ENCODE measurements at regions not wholly inside any gene's neighbourhood (a gene's known extent, or its start where the extent isn't known, plus 50 kb on each side); places are given as distances from the start of the nearest gene placed in this dataset.

DNA sequence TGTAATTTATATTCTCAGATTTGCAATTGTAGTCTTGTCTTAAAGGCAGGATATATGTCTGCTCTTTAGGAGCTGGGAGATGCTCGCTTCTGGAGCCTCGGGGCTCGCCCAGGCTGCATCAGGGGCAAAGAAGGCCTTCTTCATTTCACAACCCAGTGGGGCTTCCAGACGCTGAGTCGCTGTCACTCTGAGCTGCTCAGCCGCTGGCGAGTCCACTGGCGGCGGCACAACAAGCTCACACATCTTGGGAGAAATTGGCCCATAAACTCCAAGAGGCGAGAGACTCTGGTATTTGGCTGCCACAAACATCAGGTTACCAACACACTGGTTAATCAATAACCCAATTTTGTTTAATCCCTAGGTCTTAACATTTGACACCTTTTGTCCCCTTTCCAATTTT, 216.6 kb downstream of the ATG4C start:
- Mint-ChIP-seq H3K27ac (no peak overlapping the region), H3K27me3 (no peaks in the 10 kb centered on the region), H3K36me3 (no peaks in the 10 kb centered on the region), H3K4me3 (no peak overlapping the region), H3K9me3 (no peaks in the 10 kb centered on the region), H3K4me1 (no peaks in the 10 kb centered on the region)
- CTCF ChIA-PET: no interaction called here
- DNase-seq: no peak

DNA sequence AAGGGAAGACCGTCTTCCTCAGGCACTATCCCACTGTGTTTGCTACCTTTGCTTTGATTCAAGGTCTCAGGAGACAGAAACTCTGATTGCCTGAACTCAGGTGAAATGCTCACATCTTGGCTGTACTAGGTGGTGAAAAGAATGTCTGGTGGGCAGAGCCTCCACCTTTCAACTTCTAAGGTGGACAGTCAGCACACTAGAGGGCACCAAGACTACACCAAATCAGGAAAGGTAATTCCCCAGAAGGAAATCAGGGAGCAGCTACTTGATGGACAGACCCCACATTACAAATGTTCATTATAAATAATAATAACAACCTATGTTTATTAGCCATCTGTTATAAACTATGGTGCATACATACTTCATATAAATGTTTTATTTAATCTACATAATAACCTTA, 220.9 kb downstream of the ATG4C start:
- Mint-ChIP-seq H3K9me3 (no peaks in the 10 kb centered on the region), H3K4me1 (no peaks in the 10 kb centered on the region), H3K4me3 (no peak overlapping the region), H3K36me3 (no peaks in the 10 kb centered on the region), H3K27ac (no peak overlapping the region), H3K27me3 (no peaks in the 10 kb centered on the region)
- no peak for DNase-seq
- CTCF ChIA-PET: no interaction called here

DNA sequence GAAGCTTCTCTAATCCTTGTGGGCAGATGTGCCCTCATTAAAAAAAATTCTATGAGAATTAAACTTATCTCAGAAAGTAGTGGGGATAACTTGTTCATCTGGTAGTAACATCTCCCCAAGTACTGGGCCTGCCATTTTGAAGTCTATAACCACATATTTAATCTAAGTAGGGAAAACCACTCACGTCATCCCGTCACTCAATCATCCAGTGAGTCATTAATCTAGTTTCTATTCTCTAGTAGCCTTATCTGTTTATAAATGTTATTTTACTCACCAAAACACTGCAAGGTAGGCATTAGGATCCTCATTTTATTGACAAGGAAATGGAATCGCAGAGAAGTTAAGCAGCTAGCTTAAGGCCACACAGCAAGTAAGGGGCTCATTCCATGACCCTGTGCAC, 221.9 kb downstream of the ATG4C start:
- no peak for DNase-seq
- Mint-ChIP-seq H3K27ac (no peak overlapping the region), H3K36me3 (no peaks in the 10 kb centered on the region), H3K4me1 (no peaks in the 10 kb centered on the region), H3K4me3 (no peak overlapping the region), H3K9me3 (no peaks in the 10 kb centered on the region), H3K27me3 (no peaks in the 10 kb centered on the region)
- CTCF ChIA-PET: no interaction called here

DNA sequence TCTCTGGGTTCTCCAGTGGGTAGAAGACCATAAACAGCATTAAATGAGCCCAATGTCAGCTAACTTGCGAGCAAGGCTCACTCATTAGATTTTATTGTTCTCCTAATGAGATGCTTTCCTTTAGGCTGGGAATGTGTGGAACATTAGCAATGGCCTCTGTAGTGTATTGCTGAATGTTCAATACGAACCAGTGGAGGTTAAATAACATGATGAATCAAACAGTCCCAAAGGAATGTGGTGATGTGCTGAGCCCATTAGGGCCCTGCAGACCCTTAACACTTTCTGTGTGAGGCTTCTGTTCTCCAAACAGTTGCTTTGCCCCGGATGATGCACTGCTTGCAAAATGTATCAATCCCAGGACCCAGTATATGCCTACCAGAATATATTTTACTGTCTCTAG, 225.5 kb downstream of the ATG4C start:
- Mint-ChIP-seq H3K27me3 (no peaks in the 10 kb centered on the region), H3K4me1 (no peaks in the 10 kb centered on the region), H3K27ac (no peak overlapping the region), H3K36me3 (no peaks in the 10 kb centered on the region), H3K9me3 (no peaks in the 10 kb centered on the region), H3K4me3 (no peak overlapping the region)
- CTCF ChIA-PET: no interaction called here
- no peak for DNase-seq

DNA sequence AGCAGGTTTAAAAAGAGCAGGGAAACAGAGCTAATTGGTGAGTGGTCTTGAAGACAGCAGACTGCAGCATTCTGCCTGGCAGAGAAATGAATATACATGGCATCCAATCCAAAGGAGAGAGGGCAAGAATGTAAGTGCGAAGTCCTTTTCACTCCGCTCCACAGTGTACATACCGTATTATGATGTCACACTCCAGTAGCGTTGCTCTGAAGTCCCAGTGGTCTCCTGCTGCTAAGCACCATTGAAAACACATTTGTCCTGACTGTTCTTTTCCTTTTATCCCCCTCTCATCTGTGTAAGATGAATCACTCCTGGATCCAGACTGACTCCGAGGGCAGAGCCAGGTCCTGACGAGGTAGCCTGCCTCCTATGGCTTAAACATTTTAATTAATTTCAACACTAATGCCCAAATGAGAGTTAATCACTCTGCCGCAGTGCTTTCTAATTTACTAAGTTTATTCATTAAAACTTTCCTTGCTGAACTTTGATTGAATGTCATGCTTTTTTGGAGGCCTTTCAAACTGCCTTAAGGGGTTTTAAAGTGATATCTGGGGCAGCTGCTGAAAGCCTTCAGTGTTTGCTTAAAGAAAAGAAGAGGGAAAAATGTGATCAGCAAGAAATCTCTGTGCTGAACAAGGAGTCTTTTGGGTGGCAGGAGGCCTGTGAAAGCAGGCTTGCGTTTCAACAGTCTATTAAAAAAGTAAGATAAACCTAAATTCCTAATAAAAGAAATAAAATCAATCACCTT, 227.2 kb downstream of the ATG4C start:
- H3K9me3 Mint-ChIP-seq: no peaks in the 10 kb centered on the region
- CTCF ChIA-PET: no interaction called here
- no peaks in the 10 kb centered on the region for H3K4me1 Mint-ChIP-seq
- no peak overlapping the region for H3K27ac Mint-ChIP-seq
- H3K27me3 Mint-ChIP-seq: no peaks in the 10 kb centered on the region
- DNase-seq: no peak
- H3K4me3 Mint-ChIP-seq: no peak overlapping the region
- no peaks in the 10 kb centered on the region for H3K36me3 Mint-ChIP-seq

DNA sequence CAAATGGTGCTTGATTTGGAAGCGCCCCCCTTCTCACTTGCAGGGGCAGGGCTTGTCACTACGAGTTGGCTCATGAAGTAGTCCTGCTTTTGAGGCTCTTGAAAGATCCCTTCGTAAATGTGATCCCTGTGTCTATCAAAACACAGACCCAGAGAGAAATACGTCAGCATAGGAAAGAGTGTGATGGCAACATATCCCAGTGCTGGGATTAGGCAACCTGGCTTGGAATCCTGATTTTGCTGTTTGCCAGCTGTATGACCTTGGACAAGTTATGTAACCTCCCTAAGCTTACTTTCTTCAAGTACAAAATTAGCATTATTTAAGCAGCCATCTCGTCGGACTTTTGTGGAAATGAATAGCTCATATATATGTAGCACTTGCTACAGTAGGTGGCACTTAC, 228.4 kb downstream of the ATG4C start:
- Mint-ChIP-seq H3K4me3 (no peak overlapping the region), H3K27me3 (no peaks in the 10 kb centered on the region)
- CTCF ChIA-PET: no interaction called here

DNA sequence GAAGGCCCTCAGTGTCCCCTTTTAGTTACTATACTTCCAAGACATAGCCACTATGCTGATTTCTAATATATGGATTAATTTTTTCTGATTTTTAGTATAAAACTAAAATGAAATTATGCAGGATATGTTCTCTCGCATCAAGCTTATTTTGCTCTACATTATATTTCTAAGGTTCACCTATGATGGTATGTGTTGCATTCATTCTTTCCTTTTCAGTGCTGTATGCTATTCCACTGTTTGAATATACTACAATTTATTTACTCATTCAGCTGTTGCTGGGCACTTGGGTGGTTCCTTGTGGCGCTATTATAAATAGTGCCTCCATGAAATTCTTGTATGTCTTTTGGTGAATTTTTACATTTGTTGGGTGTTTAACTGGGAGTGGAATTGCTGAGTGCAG, 230.3 kb downstream of the ATG4C start:
- H3K36me3 Mint-ChIP-seq: no peaks in the 10 kb centered on the region
- no peak for DNase-seq
- H3K27me3 Mint-ChIP-seq: no peaks in the 10 kb centered on the region
- no peaks in the 10 kb centered on the region for H3K9me3 Mint-ChIP-seq
- no peak overlapping the region for H3K4me3 Mint-ChIP-seq
- no peaks in the 10 kb centered on the region for H3K4me1 Mint-ChIP-seq
- CTCF ChIA-PET: no interaction called here
- H3K27ac Mint-ChIP-seq: no peak overlapping the region

More for the DNA sequence above, 228.4 kb downstream of the ATG4C start:
- Mint-ChIP-seq H3K4me1 (no peaks in the 10 kb centered on the region), H3K27ac (no peak overlapping the region), H3K9me3 (no peaks in the 10 kb centered on the region), H3K36me3 (no peaks in the 10 kb centered on the region)
- DNase-seq: no peak

DNA sequence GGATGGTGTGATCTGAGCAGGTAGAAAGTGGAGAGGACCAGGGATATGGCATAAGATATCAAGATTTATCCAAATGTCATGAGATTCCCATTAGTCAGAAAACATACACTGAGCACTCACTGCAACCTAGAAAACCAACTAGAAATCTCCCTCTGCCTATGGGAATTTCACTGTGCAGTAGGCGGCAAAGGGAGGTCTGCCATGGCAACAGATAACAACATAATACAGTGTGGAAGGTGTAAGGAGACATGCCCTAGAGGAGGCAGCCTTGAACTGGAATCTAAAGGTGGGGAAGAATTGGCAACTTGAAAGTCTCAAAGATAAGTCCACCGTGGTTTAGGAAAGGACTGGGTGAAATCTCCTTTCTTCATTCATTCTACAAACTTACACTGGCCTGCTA, 238.4 kb downstream of the ATG4C start:
- Mint-ChIP-seq H3K27me3 (peaks cover 9% of the 10 kb centered on the region), H3K4me3 (no peak overlapping the region), H3K9me3 (no peaks in the 10 kb centered on the region), H3K27ac (no peak overlapping the region), H3K36me3 (no peaks in the 10 kb centered on the region), H3K4me1 (no peaks in the 10 kb centered on the region)
- no peak for DNase-seq
- CTCF ChIA-PET: no interaction called here

DNA sequence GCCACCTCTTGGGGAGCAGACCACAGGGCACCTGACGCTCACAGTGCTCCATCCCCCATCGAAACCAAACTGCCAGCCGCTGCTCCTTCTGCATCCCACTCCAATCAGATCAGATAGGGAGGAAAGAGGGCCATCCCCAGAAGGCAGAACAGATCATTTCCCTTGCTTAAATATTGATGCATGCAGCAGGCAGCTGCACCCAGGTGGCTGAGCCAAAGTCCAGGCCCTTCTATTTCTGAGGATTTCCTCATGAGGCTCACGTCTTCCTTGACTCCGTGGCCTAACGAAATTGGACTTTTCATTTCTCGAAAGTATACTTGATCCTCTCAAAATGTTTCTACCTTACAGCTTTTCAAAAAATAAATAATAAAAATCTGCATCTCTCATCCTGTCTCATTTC, 239.2 kb downstream of the ATG4C start:
- Mint-ChIP-seq H3K4me1 (no peaks in the 10 kb centered on the region), H3K36me3 (no peaks in the 10 kb centered on the region), H3K4me3 (no peak overlapping the region), H3K27ac (no peak overlapping the region), H3K9me3 (no peaks in the 10 kb centered on the region), H3K27me3 (peaks cover 9% of the 10 kb centered on the region)
- CTCF ChIA-PET: no interaction called here
- DNase-seq: no peak

DNA sequence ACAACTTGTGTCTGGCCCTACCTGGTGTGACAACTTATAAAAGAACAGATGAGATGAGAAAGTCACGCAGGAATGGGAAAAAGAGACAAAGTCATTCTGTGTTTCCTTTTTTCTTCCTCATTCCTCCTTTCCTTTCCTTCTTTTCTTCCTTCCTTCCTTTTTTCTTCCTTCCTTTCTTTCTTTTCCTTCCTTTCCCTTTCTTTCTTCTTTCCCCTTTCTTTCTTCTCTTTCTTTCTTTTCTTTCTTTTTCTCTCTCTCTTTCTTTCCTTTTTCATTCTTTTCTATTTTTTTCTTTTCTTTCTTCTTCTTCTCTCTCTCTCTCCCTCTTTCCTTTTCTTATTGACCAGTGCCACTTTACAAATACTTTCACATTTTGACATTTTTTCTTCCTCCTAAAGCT, 239.7 kb downstream of the ATG4C start:
- no peak overlapping the region for H3K4me3 Mint-ChIP-seq
- CTCF ChIA-PET: no interaction called here
- H3K4me1 Mint-ChIP-seq: no peaks in the 10 kb centered on the region
- no peak for DNase-seq
- no peak overlapping the region for H3K27ac Mint-ChIP-seq
- H3K9me3 Mint-ChIP-seq: no peaks in the 10 kb centered on the region
- H3K27me3 Mint-ChIP-seq: peaks cover 9% of the 10 kb centered on the region
- no peaks in the 10 kb centered on the region for H3K36me3 Mint-ChIP-seq

DNA sequence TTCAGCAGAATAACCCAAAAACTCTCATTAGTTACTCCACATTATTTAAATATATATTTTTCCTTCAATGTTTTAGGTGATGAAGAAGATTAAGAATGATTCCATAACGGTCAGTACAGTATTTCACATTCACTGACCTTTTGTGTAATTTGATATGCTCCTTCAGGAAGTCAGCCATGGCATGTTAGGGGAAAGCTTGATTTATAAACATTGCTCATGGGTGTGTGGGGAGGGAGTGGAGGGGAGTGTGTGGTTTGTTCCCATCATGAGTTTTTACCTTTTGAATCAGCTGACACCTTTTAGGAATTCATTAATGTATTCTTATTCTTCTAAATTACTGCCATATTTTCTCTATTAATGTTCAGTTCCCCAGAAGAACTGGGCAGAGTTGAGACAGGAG, 240.2 kb downstream of the ATG4C start:
- DNase-seq: no peak
- no peak overlapping the region for H3K27ac Mint-ChIP-seq
- no peaks in the 10 kb centered on the region for H3K36me3 Mint-ChIP-seq
- no peak overlapping the region for H3K4me3 Mint-ChIP-seq
- no peaks in the 10 kb centered on the region for H3K4me1 Mint-ChIP-seq
- peaks cover 9% of the 10 kb centered on the region for H3K27me3 Mint-ChIP-seq
- H3K9me3 Mint-ChIP-seq: no peaks in the 10 kb centered on the region
- CTCF ChIA-PET: no interaction called here

DNA sequence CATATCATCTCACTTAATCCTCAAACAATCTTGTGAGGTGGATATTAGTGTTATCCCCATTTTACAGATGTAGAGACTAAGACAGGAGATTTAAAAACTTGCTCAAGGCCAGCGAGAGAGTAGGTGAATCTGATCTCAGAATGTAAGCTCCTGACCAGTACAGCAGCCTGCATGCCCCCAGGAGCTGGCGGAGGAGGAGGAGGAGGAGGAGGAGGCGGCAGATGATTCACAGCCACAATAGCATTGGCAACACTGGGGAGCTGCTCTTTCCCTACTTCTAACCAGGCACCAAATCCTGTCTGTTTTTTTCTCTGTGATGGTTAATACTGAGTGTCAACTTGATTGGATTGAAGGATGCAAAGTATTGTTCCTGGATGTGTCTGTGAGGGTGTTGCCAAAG, 243.2 kb downstream of the ATG4C start:
- Mint-ChIP-seq H3K27me3 (peaks cover 9% of the 10 kb centered on the region), H3K9me3 (no peaks in the 10 kb centered on the region), H3K4me3 (no peak overlapping the region), H3K36me3 (no peaks in the 10 kb centered on the region), H3K27ac (no peak overlapping the region), H3K4me1 (no peaks in the 10 kb centered on the region)
- CTCF ChIA-PET: no interaction called here
- no peak for DNase-seq

DNA sequence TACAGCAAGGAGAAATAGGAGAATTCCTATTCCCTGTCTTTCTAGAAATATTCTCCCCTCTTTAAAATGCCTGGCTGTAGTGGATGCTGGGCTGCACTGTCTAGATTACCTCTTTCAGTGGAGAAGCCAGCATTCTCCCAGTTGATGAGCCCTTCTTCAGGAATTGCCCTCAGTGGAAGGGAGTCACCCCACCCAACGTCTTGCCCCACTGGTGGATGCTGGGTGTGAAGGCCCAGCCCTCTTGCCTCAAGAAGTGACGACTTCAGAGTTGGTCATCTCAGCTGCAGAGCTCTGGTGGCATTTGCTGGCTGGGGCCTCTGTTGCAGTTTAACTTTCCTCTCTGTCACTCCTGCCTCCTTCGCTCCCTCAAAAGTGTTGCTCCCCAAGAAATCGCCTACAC, 248.2 kb downstream of the ATG4C start:
- CTCF ChIA-PET: no interaction called here
- no peak overlapping the region for H3K4me3 Mint-ChIP-seq
- no peak overlapping the region for H3K27ac Mint-ChIP-seq
- H3K36me3 Mint-ChIP-seq: no peaks in the 10 kb centered on the region
- no peaks in the 10 kb centered on the region for H3K9me3 Mint-ChIP-seq
- H3K4me1 Mint-ChIP-seq: no peaks in the 10 kb centered on the region
- no peaks in the 10 kb centered on the region for H3K27me3 Mint-ChIP-seq
- DNase-seq: no peak

DNA sequence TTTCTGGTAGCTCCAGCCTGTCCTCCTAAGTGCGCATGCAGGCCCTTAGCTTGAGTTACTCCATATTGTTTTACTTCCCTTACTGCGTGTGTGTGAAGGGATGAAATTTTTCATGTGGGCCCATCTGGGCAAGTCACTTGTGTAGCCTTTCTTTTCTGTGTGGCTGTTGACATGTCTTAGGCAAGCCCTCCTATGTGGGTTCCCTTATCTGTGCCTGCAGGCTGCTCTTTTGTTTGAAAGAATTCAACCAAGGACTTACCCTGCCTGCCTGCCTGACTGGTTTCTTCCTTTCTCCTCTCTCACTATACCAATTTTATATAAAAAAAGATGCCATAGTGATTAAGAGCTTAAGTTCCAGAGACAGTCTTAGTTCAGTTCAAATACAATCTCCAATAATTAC, 249.3 kb downstream of the ATG4C start:
- Mint-ChIP-seq H3K27ac (no peak overlapping the region), H3K36me3 (no peaks in the 10 kb centered on the region), H3K9me3 (no peaks in the 10 kb centered on the region), H3K27me3 (no peaks in the 10 kb centered on the region), H3K4me1 (no peaks in the 10 kb centered on the region), H3K4me3 (no peak overlapping the region)
- CTCF ChIA-PET: no interaction called here
- no peak for DNase-seq

DNA sequence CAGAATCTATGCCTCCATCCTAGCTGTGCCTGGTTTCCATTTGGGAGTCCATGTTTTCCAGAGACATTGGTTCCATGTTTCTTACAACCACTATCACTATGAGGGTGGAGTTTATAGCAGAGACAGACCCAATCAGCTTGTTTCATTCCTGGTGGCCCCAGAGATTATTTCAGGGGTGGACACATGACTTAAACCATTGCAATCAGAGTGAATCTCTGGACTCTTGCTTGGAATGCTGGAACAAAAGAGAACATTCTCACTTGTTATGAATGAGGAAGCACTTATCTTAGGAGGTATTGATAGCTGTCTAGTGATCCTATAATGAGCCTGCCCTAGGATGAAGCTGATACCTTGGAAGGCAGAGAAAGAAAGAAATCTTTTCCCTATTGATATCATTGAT, 250.3 kb downstream of the ATG4C start:
- H3K9me3 Mint-ChIP-seq: no peaks in the 10 kb centered on the region
- H3K4me3 Mint-ChIP-seq: no peak overlapping the region
- H3K36me3 Mint-ChIP-seq: no peaks in the 10 kb centered on the region
- H3K27me3 Mint-ChIP-seq: no peaks in the 10 kb centered on the region
- no peaks in the 10 kb centered on the region for H3K4me1 Mint-ChIP-seq
- CTCF ChIA-PET: no interaction called here
- H3K27ac Mint-ChIP-seq: no peak overlapping the region
- DNase-seq: no peak

DNA sequence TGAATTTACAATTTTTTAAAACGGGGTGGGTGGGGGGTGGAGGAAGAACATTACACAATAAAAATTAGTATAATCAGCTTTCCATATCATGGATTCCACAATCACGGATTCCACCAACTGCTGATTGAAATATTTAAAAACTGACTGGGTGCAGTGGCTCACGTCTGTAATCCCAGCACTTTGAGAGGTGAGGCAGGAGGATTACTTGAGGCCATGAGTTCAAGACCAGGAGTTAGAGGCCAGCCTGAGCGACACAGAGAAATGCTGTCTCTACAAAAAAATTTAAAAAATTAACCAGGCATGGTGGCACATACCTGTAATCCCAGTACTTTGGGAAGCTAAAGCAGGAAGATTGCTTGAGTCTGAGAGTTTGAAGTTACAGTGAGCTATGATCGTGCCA, 254.7 kb downstream of the ATG4C start:
- H3K4me3 Mint-ChIP-seq: no peak overlapping the region
- H3K27ac Mint-ChIP-seq: no peak overlapping the region
- CTCF ChIA-PET: no interaction called here
- no peak for DNase-seq
- no peaks in the 10 kb centered on the region for H3K36me3 Mint-ChIP-seq
- no peaks in the 10 kb centered on the region for H3K9me3 Mint-ChIP-seq
- H3K27me3 Mint-ChIP-seq: no peaks in the 10 kb centered on the region
- H3K4me1 Mint-ChIP-seq: no peaks in the 10 kb centered on the region

Data from activated naive CD4-positive, alpha-beta T cell treated with anti-CD3 and anti-CD28 coated beads, Interleukin-2, amount 10 ng/mL, durations not matched to agents 7 days and 5 days (primary cell).